PC-3 (cell line): ENCODE measurements at regions not wholly inside any gene's neighbourhood (a gene's known extent, or its start where the extent isn't known, plus 50 kb on each side); places are given as distances from the start of the nearest gene placed in this dataset.

Source experiments
- EZH2 ChIP-seq: fragments of 300-600 bp; sonication (generic); IDR thresholded peaks from one replicate; pipeline ENCODE4 v1.6.1; 2017; ENCODE audit warnings: antibody characterized with exemption, mild to moderate bottlenecking, low read length; ENCODE audit not compliant: unreplicated experiment
- TF ChIP-seq, protein P1 (sequence below): fragments of 300-600 bp; sonication (generic); conservative IDR thresholded peaks from 2 replicates; pipeline ENCODE4 v1.5.1; 2017; ENCODE audit warnings: antibody characterized with exemption, low read depth, mild to moderate bottlenecking, low read length

GRCh38 chr5:30405821-30406220, 787.7 kb upstream of the CDH6 start:
- TF ChIP-seq, protein P1, sequence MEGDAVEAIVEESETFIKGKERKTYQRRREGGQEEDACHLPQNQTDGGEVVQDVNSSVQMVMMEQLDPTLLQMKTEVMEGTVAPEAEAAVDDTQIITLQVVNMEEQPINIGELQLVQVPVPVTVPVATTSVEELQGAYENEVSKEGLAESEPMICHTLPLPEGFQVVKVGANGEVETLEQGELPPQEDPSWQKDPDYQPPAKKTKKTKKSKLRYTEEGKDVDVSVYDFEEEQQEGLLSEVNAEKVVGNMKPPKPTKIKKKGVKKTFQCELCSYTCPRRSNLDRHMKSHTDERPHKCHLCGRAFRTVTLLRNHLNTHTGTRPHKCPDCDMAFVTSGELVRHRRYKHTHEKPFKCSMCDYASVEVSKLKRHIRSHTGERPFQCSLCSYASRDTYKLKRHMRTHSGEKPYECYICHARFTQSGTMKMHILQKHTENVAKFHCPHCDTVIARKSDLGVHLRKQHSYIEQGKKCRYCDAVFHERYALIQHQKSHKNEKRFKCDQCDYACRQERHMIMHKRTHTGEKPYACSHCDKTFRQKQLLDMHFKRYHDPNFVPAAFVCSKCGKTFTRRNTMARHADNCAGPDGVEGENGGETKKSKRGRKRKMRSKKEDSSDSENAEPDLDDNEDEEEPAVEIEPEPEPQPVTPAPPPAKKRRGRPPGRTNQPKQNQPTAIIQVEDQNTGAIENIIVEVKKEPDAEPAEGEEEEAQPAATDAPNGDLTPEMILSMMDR: no peak
- TF ChIP-seq EZH2: no peak
